Transverse colon (tissue), 4 donors: ENCODE measurements at regions not wholly inside any gene's neighbourhood (a gene's known extent, or its start where the extent isn't known, plus 50 kb on each side); places are given as distances from the start of the nearest gene placed in this dataset.
"Not testable (repeated sequence)": the region's sequence is repeated elsewhere in the genome, so short reads cannot be mapped to it uniquely, and the experiment has no call there.

ENCODE experiments used
- DNase-seq: peaks from one replicate; pipeline ENCODE4 v3.0.0-alpha.2; 2019
- H3K27ac ChIP-seq, 4 donors: fragments of 200-600 bp; sonication (generic); 2 replicates each; pipeline ENCODE4 v1.5.1; 2016 to 2018; ENCODE audit warnings: inconsistent platforms in 4 of 4
- H3K27me3 ChIP-seq: fragments of 200-600 bp; sonication (generic); 2 replicates; pipeline ENCODE4 v1.5.1; 2017; ENCODE audit warnings: inconsistent platforms
- H3K36me3 ChIP-seq, 4 donors: fragments of 200-600 bp; sonication (generic); 2 replicates each; pipeline ENCODE4 v1.5.1; 2017 to 2019; ENCODE audit warnings: inconsistent platforms in 4 of 4
- H3K4me1 ChIP-seq, 4 donors: fragments of 200-600 bp; sonication (generic); 2 replicates each; pipeline ENCODE4 v1.5.1; 2017 to 2020; ENCODE audit warnings: inconsistent platforms in 4 of 4
- H3K4me3 ChIP-seq, 4 donors: fragments of 200-600 bp; sonication (generic); 1 replicate in 1 of 4; 2 replicates in 3 of 4; pipeline versions ENCODE4 v1.5.1 to v1.6.1; 2017 to 2019; ENCODE audit warnings: inconsistent platforms in 4 of 4
- H3K9me3 ChIP-seq, 2 donors: fragments of 200-600 bp; sonication (generic); 2 replicates each; pipeline ENCODE4 v1.5.1; 2017 to 2019; ENCODE audit warnings: inconsistent platforms in 2 of 2
- EP300 ChIP-seq: sonication (generic); formaldehyde crosslinking; IDR thresholded peaks from one replicate; pipeline ENCODE4 v1.6.1; 2017; ENCODE audit warnings: antibody characterized with exemption, low read depth
- POLR2A ChIP-seq: fragments of 450-650 bp; IDR thresholded peaks from one replicate; pipeline ENCODE4 v1.6.1; 2016; ENCODE audit warnings: antibody characterized with exemption, mild to moderate bottlenecking, moderate library complexity
- POLR2AphosphoS5 ChIP-seq, 3 donors: sonication (generic); formaldehyde crosslinking; IDR thresholded peaks; one replicate each; pipeline ENCODE4 v1.6.1; 2016; ENCODE audit warnings: antibody characterized with exemption in 3 of 3
- WGBS, 2 donors: methylation state at CpG; one replicate each; pipeline ENCODE4 v1.1.5; 2018; ENCODE audit warnings: low coverage in 1 of 2; 5-methylcytosine and 5-hydroxymethylcytosine counted together
- in situ Hi-C, 4 donors: fragments of 200-750 bp; cut with MboI; loops; one replicate each; pipeline versions ENCODE4 v1.15.0 to v1.15.1; 2017; ENCODE audit warnings: low sequenced_read_pairs in 3 of 4, low pct_ligation_motif_present in 1 of 4, low pct_unique_long_range_greater_than_20kb in 1 of 4
- intact Hi-C: fragments of 100-400 bp; cut with DNase I; formaldehyde crosslinking; loops from one replicate; pipeline ENCODE4 v1.15.1; 2023; ENCODE audit warnings: low total_unique reads
- TF ChIP-seq, protein P1 (sequence below), 5 experiments: fragments of 200-600 bp in 3 of 5; fragments of 450-650 bp in 2 of 5; sonication (generic) in 3 of 5; IDR thresholded peaks; 1 replicate in 2 of 5; 2 replicates in 3 of 5; pipeline ENCODE4 v1.5.1; 2016 to 2017; ENCODE audit warnings: antibody characterized with exemption in 5 of 5, inconsistent platforms in 3 of 5, mild to moderate bottlenecking in 2 of 5, moderate library complexity in 1 of 5

DNA sequence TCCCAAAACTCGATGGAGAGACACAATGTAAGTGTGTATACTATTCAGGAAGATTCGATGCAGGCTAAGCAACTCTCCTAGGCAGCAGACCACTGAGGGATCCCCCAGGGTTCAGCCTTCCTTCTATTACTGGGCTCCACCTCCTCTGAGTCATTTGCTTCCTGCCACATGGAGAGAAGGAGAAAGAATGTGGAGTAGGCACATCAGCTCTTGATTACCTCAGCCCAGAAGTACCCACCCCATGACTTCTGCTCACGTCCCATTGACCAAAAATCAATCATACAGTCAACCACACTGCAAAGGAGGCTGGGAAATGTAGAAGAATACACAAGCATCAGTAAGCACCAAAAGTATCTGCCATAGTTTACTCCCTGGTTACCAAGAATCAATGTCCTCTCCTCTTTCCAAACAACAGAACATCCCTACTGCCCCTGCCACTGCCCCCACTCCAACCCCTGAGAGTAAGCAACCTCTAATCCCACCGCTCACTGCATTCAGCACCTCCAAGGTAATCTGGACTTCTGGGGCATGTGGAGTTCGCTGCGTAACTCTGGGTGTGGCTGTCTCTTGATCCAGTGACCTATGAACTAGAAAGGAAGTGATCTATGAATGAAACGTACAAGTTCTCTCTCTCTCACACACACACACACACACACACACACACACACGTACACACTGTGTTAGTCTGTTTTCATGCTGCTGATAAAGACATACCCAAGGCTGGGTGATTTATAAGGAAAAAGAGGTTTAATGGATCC, 91.2 kb upstream of the C1QTNF7 start:
- intact Hi-C loops = no loop called here
- in situ Hi-C loops = no loop called here
- Histone ChIP-seq H3K4me3 (no peak overlapping the region), H3K36me3 (no peaks in the 10 kb centered on the region), H3K4me1 (no peaks in the 10 kb centered on the region), H3K27me3 (no peaks in the 10 kb centered on the region), H3K27ac (no peak overlapping the region), H3K9me3 (no peaks in the 10 kb centered on the region)
- no peak for DNase-seq
- TF ChIP-seq POLR2AphosphoS5 (IDR thresholded peaks at IDR 0.05) = no peak
- no peak for TF ChIP-seq POLR2A
- TF ChIP-seq, protein P1, sequence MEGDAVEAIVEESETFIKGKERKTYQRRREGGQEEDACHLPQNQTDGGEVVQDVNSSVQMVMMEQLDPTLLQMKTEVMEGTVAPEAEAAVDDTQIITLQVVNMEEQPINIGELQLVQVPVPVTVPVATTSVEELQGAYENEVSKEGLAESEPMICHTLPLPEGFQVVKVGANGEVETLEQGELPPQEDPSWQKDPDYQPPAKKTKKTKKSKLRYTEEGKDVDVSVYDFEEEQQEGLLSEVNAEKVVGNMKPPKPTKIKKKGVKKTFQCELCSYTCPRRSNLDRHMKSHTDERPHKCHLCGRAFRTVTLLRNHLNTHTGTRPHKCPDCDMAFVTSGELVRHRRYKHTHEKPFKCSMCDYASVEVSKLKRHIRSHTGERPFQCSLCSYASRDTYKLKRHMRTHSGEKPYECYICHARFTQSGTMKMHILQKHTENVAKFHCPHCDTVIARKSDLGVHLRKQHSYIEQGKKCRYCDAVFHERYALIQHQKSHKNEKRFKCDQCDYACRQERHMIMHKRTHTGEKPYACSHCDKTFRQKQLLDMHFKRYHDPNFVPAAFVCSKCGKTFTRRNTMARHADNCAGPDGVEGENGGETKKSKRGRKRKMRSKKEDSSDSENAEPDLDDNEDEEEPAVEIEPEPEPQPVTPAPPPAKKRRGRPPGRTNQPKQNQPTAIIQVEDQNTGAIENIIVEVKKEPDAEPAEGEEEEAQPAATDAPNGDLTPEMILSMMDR (IDR thresholded peaks at IDR 0.05) = no peak
- TF ChIP-seq EP300 = no peak
- 54 to 61% methylated on average over 3 to 8 of the region's 8 CpGs for WGBS, 2 donors

DNA sequence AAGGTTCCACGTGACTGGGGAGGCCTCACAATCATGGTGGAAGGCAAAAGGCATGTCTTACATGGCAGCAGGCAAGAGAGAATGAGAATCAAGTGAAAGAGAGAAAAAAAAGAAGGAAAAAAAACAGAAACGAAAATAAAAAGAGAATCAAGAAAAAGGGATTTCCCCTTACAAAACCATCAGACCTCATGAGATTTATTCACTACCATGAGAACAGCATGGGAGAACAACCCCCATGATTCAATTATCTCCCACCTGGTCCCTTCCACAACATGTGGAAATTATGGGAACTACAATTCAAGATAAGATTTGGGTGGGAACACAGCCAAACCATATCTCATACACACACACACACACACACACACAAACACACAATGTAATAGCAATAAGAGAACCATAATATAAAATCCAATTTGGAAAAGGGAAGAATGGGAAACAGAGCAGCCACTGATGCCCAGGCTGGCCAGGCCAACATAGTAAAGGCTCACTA, 90.6 kb upstream of the C1QTNF7 start:
- intact Hi-C loops, in situ Hi-C loops, H3K27me3 ChIP-seq, H3K4me1 ChIP-seq, H3K27ac ChIP-seq, H3K36me3 ChIP-seq, H3K9me3 ChIP-seq, H3K4me3 ChIP-seq, DNase-seq: not testable (repeated sequence)
- WGBS, 2 donors = 55 to 71% methylated on average over 1 to 2 of the region's 2 CpGs

DNA sequence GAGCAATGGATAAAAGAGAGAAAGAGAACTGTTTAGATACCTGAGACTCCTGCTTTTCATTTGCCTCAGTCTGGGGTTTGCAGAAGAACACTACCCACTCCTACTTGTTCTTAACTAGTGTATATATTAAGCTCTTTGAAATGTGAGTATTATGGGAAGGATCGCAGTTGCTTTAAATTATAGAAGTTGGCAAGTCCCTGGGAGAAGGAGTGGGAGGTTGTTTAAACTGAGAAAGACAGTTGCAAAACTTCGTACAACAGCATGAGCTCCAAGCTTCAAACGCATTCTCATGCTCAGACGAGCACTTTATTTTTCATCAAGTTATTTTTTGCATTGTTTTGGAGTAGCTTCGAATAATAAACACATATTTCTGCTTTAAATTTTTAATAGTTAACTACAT, 88.1 kb upstream of the C1QTNF7 start:
- Histone ChIP-seq H3K9me3 (no peaks in the 10 kb centered on the region), H3K36me3 (no peaks in the 10 kb centered on the region), H3K27ac (peak overlapping the region; percentile 7 to 48 (median 33)), H3K27me3 (no peaks in the 10 kb centered on the region), H3K4me1 (no peaks in the 10 kb centered on the region), H3K4me3 (peak overlapping the region in 3 of 4 donors; percentile 6 to 18 (median 15))
- in situ Hi-C loops (no loop called here), intact Hi-C loops (no loop called here)
- DNase-seq = no peak
- WGBS, 2 donors = 53 to 54% methylated on average over 5 of the region's 5 CpGs
- TF ChIP-seq POLR2AphosphoS5 (IDR thresholded peaks at IDR 0.05) = no peak
- TF ChIP-seq, protein P1 (IDR thresholded peaks at IDR 0.05) = no peak
- no peak for TF ChIP-seq EP300
- no peak for TF ChIP-seq POLR2A

DNA sequence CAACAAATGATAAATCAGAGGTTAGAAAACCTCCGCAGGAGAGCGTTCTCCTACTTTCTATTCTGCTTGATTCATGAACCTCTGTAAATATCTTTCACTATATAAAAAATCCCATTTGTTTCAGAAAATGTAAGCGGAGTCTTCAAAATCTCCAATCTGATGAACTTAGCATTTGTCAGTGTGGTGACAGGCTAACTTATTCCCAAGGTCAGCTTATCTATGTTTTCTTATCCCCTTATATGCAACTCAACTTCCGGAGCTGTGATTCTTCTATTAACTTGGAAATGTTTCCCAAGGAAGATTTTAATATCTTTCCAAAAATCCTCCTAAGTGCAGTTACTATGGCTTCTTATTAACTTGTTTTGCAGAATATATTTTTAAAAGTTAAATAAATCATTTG, 87.5 kb upstream of the C1QTNF7 start:
- in situ Hi-C loops (no loop called here), intact Hi-C loops (no loop called here)
- WGBS, 2 donors = 45 to 52% methylated on average over 4 of the region's 4 CpGs
- Histone ChIP-seq H3K4me3 (peak overlapping the region; percentile 6 to 18 (median 12)), H3K27ac (peak overlapping the region; percentile 7 to 48 (median 33)), H3K4me1 (peaks cover 0 to 4% (median 0%) of the 10 kb centered on the region in 4 donors), H3K9me3 (no peaks in the 10 kb centered on the region), H3K36me3 (no peaks in the 10 kb centered on the region), H3K27me3 (no peaks in the 10 kb centered on the region)
- TF ChIP-seq POLR2AphosphoS5 (IDR thresholded peaks at IDR 0.05) (no peak), POLR2A (no peak), EP300 (no peak)
- TF ChIP-seq, protein P1 (IDR thresholded peaks at IDR 0.05) = no peak
- DNase-seq = no peak
